Hematopoietic multipotent progenitor cell treated with erythropoietin and hydrocortisone succinate and interleukin-3 and kit ligand, for 15 days (in vitro differentiated cells): ENCODE measurements at regions not wholly inside any gene's neighbourhood (a gene's known extent, or its start where the extent isn't known, plus 50 kb on each side); places are given as distances from the start of the nearest gene placed in this dataset.

Experiments
- DNase-seq: peaks from one replicate; pipeline ENCODE4 v3.0.0-alpha.2; 2015; ENCODE audit warnings: low spot score

DNA sequence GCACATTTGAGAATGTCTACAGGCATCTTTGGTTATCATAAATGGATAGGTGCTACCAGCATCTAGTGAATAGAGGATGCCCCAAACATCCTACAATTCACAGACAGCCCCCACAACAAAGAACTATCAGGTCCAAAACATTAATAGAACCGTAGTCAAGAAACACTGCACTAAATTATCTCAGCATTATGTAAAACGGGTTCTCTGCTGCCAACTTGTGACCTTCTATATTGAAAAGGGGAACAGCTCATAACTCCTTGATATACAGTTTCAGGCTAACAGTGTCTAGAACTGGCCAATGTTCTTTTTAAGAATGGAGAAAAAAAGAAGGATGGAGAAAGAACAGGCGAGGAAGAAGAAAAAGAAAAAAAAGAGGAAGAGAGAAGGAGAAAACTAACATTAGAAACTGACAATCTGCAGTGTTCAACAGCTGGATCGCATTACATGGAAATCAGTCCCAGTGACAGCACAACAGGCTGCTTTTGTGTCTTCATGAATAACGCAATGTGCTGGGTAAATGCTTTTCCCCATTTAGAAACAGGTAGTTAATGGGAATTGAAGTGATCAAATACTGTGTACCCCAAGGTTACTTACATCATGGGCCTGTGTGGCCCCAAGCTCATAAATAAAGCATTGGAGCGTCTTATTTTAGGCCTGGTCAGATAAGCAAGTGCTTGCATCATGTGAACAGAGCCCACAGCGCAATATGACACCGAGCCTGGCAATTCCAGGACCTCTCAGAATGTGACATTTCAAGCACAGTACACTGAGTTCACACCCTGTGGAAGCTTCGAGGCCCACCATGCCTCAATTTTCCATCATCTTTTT, 339.5 kb downstream of the DHX15 start:
- no peak for DNase-seq

DNA sequence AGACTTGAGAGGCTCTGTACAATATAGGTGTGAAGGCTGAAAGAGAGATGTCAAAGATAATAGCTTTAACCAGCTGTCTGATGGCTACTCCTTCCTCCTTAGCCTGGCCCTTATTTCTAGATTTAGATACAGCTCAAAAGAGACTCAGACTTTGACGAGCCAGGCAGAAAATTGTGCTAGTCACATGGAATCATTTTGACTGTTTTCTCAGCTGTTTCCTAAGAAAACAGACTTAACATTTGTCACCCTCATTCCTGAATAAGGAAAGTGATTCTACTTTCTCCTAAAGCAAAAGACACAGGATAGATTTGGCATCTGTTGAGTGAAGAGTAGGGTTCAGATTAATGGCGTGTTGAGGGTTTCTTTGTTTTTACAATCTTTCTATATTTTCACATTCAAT, 340.7 kb downstream of the DHX15 start:
- no peak for DNase-seq

DNA sequence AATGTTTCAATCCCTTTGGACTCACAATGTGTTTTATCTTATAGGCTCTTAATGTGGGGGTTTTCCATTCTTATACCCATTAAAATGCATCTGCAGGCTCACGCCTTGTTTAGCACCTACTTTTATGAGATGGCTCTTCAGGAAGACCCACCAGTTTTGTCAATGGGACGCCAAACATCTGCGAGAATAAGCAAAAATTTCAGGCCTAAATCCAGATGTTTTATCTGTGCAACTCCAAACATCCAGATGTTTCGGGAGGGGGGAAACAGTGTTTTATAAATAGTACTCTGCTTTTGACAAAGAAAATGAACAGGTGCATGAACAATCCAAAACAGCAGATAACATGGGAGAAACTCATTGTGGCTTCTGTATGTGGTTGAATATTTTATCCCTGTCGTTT, 342.8 kb downstream of the DHX15 start:
- no peak for DNase-seq

DNA sequence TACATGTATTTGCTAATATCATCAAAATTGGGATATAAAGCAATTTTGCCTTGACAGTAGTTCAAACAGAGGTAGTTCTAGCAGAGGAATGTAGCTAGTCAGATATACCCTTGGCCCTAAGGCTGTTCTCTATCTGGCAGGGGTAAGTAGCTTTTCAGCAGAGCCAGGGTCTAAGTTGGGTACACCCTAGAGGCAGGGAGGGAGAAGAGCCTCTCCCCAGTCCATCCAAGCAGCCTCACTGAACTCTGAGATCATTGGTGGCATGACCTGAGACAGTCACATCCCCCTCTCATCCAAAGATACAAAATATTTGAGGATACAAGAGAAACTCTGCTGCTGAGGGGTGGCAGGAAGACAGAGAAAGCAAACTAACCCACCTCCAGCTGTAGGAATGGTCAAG, 343.7 kb downstream of the DHX15 start:
- DNase-seq, result no peak

DNA sequence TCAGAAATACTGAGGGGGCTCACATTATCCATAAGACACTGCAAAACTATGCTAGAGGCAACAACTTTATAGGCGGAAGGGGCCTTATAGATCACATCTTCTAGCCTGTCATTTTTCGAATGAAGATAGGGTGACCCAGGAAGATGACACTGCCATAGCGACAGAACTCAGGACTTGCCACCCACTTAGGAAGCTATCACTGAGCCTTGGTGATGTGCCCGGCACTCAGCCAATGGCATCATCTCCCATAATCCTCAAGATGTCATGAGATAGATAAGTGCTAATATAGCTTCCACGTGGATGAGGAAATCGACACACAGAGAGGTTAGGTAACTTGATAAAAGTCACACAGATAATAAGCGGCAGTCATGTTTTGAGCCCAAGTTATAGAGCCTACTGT, 346.6 kb downstream of the DHX15 start:
- DNase-seq, result no peak

DNA sequence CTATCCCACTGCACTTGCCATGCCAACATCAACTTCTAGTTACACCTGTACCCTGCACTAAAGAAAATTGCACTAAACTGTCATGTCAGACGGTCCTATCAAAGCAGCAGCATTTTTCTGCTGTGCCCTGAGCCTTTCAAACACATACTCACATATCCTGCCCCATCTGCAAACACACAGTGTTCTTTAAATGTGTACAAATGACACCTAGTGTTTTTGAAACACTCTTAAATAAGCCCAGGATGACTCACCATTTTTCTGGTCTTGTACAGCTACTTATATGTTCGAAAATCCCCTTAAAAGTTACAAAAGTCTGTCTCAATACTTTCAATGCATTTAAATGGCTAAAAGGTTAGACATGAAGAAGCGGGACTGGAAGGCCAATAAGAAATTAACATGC, 346.7 kb upstream of the PPARGC1A start:
- DNase-seq, result no peak

DNA sequence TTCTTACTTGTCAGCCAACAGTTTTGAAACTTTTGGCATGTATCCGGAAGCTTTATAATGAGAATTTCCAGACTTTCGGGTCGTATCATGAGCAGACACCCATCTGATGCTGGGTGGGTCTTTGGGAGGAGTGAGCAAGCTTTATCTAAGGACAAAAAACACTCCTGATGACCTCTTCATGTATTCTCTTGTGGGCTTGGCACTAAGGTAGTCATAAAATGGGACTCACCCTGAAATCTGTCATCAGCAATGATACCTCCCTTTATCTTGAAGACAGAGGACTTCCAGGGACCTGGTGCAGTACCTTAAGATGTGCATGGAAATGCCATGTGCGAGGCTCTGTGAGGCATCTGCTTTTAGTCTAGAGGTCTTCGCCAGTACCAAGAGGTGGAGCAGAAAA, 346.3 kb upstream of the PPARGC1A start:
- DNase-seq, result no peak

DNA sequence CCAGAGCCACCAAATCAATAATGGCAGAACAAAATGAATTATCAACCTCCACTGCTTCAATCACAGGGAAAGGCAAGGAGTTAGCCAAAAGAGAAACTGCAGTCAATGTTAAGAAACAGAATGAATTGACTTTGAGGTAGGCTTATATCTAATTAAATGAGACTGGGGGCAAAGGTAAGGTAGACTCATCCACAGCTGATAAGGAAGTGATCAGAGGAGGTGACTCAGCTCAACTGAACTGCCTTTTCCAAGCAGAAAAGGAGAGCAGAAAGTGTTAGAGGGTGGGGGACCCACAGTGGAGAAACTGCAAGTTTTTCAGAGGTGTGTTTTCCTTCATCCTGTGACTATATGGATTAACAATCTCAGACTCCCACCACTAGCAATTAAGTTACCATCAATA, 345.8 kb upstream of the PPARGC1A start:
- DNase-seq, result no peak

DNA sequence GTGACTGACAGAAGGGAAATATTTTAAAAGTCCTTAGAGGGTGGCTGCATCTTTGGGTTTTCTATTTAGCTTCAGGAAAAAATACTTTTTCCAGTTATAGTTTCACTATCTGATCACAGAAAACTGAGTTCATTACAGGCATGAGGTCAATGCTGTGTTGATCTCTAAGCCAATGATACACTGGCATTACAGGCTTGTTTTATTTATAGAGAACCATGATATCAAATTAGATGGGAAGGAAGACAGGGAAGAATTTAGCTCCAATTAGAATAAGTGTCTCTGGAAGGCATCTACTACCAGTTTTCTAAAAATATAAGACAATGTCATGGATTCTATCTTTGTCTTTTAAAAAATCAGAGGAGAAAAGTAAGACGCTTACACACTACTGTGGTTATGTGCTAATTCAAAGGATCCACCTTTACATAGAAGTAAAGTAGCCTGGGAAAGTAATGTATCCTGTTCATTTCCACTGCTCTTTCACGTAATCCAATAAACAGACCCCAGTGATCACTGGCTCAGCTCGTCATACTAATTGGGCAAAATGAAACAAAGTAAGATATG, 344.5 kb upstream of the PPARGC1A start:
- DNase-seq, result no peak

DNA sequence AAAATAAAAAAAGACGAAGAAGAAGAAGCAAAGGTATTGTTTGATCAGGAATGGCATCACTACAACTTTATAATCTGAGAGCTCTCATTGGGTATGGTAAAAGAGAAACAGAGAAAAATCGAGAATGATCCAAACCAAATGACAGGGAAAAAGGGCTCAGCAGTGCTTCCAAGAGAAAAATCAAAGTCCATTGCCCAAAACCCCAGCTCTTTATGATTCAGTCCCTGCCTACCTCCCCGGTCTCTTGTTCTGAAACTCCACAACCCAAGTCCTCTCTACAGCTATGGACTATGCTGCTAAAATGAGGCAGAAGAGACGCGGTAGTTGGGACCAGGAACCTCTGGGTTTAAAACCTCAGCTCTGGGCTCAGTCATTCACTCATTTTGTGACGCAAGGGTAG, 341.1 kb upstream of the PPARGC1A start:
- DNase-seq, result no peak

DNA sequence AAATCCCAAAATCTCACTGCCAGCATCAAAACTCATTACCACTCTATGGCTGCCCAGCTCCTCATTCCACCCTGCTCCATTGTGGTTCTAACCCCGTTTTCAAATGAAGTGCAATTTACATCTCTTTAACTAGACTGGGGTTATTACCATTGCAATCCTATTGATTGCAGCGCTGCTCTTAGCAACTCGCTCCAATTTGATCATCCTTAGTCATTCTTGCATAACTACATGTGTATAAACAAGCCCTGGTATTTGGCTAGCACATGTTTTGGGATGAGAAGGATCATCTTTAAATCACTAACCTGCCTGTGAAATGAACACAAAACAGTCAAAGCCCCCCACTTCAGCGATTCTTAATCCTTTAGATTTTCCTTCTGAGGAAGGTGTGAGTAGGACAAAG, 340.1 kb upstream of the PPARGC1A start:
- no peak for DNase-seq

DNA sequence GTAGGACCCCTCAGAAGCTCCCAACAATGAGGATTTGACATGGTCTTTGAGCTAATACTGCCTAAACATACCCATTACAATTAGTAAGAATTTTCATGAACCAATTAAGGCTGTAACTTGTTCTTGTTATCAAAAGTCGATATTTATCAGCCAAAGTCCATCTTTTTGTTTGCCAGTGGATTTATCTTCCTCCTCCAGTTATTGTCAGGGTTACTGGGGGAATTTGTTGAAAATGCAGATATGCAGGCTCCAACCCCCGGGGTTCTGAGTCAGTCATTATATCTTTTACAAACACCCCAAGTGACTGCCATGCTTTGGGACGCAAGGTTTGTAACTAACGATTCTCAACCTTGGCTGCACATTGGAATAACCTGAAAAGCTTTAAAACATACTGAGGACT, 338.8 kb upstream of the PPARGC1A start:
- DNase-seq, result no peak

DNA sequence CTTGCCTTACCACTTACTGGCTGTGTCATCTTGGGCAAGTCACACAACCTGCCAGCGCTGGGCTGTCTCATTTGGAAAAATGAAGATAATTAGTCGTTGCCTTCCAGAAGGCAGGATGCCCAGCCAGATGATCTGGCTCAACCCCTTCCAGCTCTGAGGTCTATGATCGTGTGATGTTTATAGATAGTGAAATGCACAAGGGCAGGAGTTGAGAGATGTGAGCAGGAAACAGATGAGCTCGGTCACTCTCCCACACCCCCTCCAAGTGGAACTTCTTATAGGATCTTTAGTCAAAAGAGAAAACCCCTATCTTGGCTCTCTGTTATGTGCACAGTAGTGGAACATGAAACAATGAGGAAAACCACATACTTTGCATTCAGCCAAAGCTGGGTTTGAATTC, 336.8 kb upstream of the PPARGC1A start:
- no peak for DNase-seq

DNA sequence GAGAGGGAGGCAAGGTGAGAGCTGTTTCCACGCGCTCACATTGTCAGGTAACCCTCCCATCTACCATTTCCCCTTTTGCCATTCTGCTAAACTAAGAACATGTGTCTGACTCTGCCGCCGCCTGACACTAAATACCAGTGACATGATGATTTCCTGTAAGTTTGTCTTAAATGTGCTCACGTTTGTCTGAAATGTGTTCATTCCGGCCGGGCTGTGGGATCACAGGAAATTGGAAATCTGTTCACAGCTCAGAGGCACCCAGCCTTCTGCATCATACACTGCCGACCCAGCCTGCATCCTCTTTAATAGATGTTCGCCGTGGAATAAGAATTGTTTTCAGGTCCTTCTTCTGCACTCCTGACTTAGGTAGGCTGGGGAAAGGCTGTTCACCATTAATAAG, 336.2 kb upstream of the PPARGC1A start:
- no peak for DNase-seq

DNA sequence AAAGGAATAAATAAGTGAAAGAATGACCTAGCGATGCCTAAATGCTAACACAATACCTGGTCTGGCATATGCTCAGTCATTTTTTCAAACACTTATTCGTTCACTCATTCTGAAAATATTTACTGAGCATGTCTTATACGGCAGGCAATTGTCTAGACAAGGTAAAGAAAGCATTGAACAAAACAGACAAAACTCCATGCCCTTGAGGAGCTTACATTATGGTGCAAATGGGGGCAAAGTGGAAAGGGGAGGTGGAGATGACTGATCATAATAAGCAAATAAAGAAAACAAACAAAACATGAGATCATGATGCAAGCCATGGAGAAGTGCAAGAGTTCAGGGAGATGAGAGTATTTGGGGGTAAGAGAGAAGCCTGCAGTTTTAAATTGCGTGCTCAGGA, 334.6 kb upstream of the PPARGC1A start:
- DNase-seq, result no peak

DNA sequence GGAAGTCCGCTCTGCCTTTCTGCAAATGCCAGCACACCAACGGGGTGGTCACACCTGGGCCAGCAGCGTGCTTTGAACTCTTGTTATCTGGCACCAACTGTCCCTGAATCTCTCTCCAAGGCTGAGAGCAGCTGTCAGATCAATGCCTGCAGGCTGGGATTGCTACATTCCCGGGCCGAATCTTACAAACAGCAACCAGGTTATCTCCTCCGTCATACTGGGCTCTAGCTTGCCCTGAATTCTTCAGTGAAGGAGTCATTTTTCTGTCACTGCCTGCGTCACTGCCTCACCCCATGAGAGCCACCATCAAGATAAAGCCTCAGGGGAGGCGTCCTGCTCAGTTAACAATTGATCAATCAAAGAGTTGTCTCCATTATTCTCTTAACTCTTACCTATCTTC, 329.4 kb upstream of the PPARGC1A start:
- DNase-seq, result no peak

DNA sequence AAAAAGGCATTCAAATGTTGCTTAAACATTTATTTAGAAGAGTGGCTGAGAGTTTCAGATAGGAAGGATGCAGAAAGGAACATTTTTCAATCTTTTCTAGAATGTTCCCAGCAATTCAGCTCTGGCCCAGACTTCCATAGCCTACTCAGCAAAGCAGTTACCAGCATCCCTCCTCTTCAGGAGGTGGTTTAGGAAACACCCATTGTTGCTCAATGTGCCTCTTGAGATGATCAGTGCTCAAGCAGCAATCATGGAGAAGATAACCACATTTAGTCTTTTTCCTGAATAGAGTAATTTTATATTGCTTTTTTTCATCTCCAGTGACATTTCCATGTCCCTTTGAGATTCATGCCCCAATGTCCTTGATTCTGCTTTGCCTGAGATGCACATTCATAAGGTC, 328.7 kb upstream of the PPARGC1A start:
- DNase-seq, result no peak

DNA sequence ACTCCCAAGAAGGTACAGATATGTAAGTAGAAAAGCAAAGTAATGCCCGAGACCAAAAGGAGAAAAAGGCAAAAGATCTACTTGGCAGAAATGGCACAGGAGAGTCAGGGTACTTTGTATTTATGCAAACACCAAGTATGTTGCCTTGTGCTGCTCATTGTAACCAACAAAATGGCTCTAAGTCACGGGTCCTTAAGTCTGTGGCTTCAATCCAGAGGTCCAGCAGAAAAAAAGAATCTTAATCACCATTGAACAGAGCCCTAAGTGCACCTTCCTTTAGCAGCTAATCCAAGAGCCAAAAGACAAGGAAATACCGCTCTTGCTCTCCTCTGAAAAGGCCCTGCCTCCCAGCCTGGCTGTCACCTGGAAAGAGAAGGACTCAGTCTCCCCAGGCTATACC, 324.9 kb upstream of the PPARGC1A start:
- DNase-seq, result no peak

DNA sequence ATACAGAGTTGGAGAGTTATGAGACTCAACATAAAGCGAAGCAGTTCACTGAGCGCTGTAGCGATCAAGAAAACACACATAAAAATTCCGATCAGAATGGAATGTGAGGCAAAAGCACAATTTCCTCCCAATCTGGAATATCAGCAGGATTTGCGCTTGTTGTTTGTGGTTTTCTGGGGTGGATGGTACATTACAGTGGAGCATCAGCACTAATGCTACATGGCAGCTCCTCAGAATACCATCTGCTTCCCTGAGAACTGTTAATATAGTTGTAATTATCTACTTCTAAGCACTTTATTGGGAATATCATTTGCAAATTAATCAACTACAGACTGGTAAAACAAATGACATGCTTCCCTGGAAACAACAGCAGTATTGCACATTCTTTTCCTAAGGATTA, 324.1 kb upstream of the PPARGC1A start:
- DNase-seq, result no peak

DNA sequence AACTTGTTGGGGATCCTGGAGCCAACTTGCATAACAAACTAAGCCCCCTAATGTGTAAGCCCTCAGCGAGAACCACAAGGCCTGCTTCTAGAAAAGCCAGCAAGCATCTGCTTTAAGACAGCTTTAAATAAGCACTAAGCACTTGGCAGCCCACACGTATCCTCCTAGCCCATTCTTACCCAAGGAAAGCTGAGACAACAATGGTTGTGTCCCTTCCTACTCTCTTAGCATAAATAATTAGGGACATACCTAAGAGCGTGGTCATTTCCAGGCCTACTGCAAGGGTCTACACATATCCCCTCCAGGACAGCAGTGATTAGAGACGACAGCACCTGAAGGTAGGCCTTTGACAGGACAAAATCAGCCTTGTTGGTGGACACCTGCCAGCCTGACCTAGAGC, 322.8 kb upstream of the PPARGC1A start:
- no peak for DNase-seq

DNA sequence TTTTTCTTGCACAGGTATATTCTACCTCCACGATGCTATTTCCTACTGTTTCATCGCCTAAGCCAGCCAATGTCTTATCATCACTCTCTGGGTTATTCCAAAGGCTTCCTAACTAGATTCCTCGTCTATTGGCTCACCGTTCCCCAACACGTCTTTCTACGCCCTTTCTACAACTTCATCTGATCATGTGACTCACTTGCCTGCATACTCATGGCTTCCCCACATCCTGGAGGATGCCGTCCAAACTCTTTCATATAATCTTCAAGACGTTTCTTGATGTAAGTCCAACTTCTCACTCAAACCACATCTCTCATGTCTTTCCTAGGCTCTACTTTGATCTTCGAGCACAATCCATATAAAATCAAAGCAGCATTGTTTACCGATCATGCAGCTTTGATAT, 322.0 kb upstream of the PPARGC1A start:
- DNase-seq, result no peak

DNA sequence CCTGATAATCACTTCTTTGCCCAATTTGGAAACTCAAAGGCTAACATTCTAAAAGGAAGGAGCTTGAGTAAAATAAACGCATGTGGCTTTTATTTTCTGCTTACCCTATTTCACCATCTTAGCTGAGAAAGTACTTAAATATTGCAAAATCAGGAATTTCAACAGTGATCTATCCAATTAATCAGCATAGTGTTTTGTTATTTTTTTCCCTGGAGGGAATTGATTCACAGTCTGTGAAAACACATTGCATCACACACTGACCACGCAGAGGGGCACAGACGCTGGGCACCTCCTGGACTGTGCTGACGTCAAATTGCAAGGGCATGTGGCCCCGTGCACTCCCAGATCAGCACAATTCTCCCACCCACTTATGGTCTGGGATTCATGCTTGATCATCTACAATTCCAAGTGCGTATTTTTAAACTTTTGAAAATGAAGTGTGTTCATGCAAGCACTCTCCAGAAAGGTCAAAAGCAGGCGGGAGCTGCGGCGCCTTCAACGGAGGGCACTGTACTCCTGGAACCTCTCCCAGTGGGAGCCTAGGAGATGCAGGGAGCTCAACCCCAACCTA, 320.6 kb upstream of the PPARGC1A start:
- no peak for DNase-seq

DNA sequence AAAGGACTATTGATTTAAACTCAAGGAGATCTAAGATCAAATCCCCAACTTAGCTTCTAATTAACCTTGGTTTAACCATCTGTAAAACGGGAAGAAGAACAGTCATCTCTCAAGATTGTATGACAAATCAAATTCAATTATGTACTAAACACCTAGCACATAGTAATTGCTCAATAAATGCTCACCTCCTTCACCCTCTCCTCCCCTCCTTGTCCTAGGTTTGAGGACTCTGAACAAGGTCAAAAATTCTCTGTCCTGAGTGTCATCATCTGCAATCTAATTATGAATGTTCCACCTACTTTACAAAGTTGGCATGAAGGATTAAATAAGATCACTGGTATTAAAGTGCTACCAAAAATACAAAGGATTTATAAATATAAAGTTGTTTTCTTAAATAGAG, 320.1 kb upstream of the PPARGC1A start:
- no peak for DNase-seq

DNA sequence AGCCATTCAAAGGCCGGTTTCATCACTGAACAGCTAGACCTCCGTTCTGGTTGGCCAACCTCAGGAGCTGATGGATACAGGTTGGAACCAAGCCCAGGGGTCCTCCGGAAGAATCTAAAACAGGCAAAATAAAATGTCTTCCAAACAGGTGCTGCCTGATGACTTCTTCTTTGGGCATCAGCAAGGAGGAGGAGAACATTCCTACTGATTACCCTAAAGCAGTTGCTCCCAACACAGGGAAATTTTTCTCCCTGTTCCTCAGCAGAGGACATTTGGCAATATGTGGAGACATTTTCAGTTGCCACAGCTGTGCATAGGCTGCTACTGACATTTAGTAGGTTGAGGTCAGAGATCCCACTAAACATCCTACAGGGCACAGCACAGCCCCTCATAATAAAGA, 319.3 kb upstream of the PPARGC1A start:
- DNase-seq, result no peak
